Neural cell (in vitro differentiated cells): ENCODE measurements at regions not wholly inside any gene's neighbourhood (a gene's known extent, or its start where the extent isn't known, plus 50 kb on each side); places are given as distances from the start of the nearest gene placed in this dataset.

ENCODE experiments used
- H2AFZ ChIP-seq: fragments of 200-600, 300-800 bp; sonication (generic), shearing (Covaris generic); 2 replicates; pipeline ENCODE4 v1.6.0; 2014; ENCODE audit warnings: low read depth, mild to moderate bottlenecking, antibody characterized with exemption, low read length, moderate library complexity
- H3F3A ChIP-seq: fragments of 200-600 bp; shearing (Covaris generic); 2 replicates; pipeline ENCODE4 v1.6.1; 2016; ENCODE audit warnings: mild to moderate bottlenecking, moderate library complexity, mixed read lengths, antibody characterized with exemption, low read length; ENCODE audit not compliant: insufficient read depth, poor library complexity, severe bottlenecking
- H3K27ac ChIP-seq: fragments of 200-600, 300-800 bp; sonication (generic), shearing (Covaris generic); 2 replicates; pipeline ENCODE4 v1.5.1; 2014; ENCODE audit warnings: mild to moderate bottlenecking, low read length, moderate library complexity
- H3K27me3 ChIP-seq: fragments of 300-800, 200-600 bp; sonication (generic), shearing (Covaris generic); 2 replicates; pipeline ENCODE4 v1.6.0; 2014; ENCODE audit warnings: mild to moderate bottlenecking, low read depth, low read length, moderate library complexity; ENCODE audit not compliant: insufficient read depth
- H3K36me3 ChIP-seq: fragments of 300-800, 200-600 bp; sonication (generic), shearing (Covaris generic); 2 replicates; pipeline ENCODE4 v1.5.1; 2014; ENCODE audit warnings: mild to moderate bottlenecking, antibody characterized with exemption, low read length, moderate library complexity; ENCODE audit not compliant: insufficient read depth
- H3K4me2 ChIP-seq: fragments of 300-800, 200-600 bp; sonication (generic), shearing (Covaris generic); 2 replicates; pipeline ENCODE4 v1.6.0; 2014; ENCODE audit warnings: mild to moderate bottlenecking, low read length
- H3K4me3 ChIP-seq: fragments of 300-800, 200-600 bp; sonication (generic), shearing (Covaris generic); 2 replicates; pipeline ENCODE4 v1.5.1; 2014; ENCODE audit warnings: mild to moderate bottlenecking, low read length, moderate library complexity
- H3K79me2 ChIP-seq: fragments of 200-600 bp; shearing (Covaris generic); replicated peaks from 2 replicates; pipeline ENCODE4 v1.6.0; 2014; ENCODE audit warnings: mild to moderate bottlenecking, low read length, moderate library complexity; ENCODE audit not compliant: insufficient read depth
- H3K9ac ChIP-seq: fragments of 300-800, 200-600 bp; sonication (generic), shearing (Covaris generic); 2 replicates; pipeline ENCODE4 v1.6.1; 2016; ENCODE audit warnings: mild to moderate bottlenecking, low read length, mixed read lengths
- H3K9me2 ChIP-seq: fragments of 200-600 bp; shearing (Covaris generic); 2 replicates; pipeline ENCODE4 v1.6.1; 2016; ENCODE audit warnings: mild to moderate bottlenecking, low read length, mixed read lengths; ENCODE audit not compliant: insufficient read depth
- H3K9me3 ChIP-seq: fragments of 200-600, 300-800 bp; sonication (generic), shearing (Covaris generic); 2 replicates; pipeline ENCODE4 v1.6.1; 2016; ENCODE audit warnings: mild to moderate bottlenecking, mixed run types, low read length, moderate library complexity, mixed read lengths
- H4K20me1 ChIP-seq: fragments of 200-600 bp; shearing (Covaris generic); 2 replicates; pipeline ENCODE4 v1.6.1; 2016; ENCODE audit warnings: mild to moderate bottlenecking, mixed run types; ENCODE audit not compliant: insufficient read depth
- CTCF ChIP-seq: fragments of 450-650 bp; IDR thresholded peaks from 2 replicates; pipeline ENCODE4 v1.5.1; 2014; ENCODE audit warnings: antibody characterized with exemption, mild to moderate bottlenecking, moderate library complexity; ENCODE audit not compliant: poor library complexity, severe bottlenecking
- EP300 ChIP-seq: fragments of 450-650 bp; conservative IDR thresholded peaks from 2 replicates; pipeline ENCODE4 v1.6.1; 2014; ENCODE audit warnings: antibody characterized with exemption, mild to moderate bottlenecking, moderate library complexity; ENCODE audit not compliant: poor library complexity, severe bottlenecking
- EZH2 ChIP-seq: fragments of 200-600, 300-800 bp; shearing (Covaris generic), sonication (generic); IDR thresholded peaks from 2 replicates; pipeline ENCODE4 v1.6.1; 2014; ENCODE audit warnings: antibody characterized with exemption, low read length, borderline replicate concordance, mild to moderate bottlenecking; ENCODE audit not compliant: insufficient read depth, poor library complexity, severe bottlenecking
- MXI1 ChIP-seq: fragments of 450-650 bp; conservative IDR thresholded peaks from 2 replicates; pipeline ENCODE4 v1.6.1; 2014; ENCODE audit warnings: antibody characterized with exemption, mild to moderate bottlenecking; ENCODE audit not compliant: poor library complexity, severe bottlenecking
- POLR2AphosphoS5 ChIP-seq: IDR thresholded peaks from 2 replicates; pipeline ENCODE4 v1.6.1; 2012
- RAD21 ChIP-seq: fragments of 450-650 bp; conservative IDR thresholded peaks from 2 replicates; pipeline ENCODE4 v1.6.1; 2014; ENCODE audit warnings: antibody characterized with exemption, mild to moderate bottlenecking, moderate library complexity
- REST ChIP-seq: IDR thresholded peaks from 2 replicates; pipeline ENCODE4 v1.6.1; 2012; ENCODE audit warnings: borderline replicate concordance
- SMC3 ChIP-seq: fragments of 450-650 bp; conservative IDR thresholded peaks from 2 replicates; pipeline ENCODE4 v1.6.1; 2014; ENCODE audit warnings: antibody characterized with exemption, mild to moderate bottlenecking, moderate library complexity; ENCODE audit not compliant: poor library complexity
- TAF1 ChIP-seq: IDR thresholded peaks from 2 replicates; pipeline ENCODE4 v1.6.1; 2012; ENCODE audit warnings: low read depth

DNA sequence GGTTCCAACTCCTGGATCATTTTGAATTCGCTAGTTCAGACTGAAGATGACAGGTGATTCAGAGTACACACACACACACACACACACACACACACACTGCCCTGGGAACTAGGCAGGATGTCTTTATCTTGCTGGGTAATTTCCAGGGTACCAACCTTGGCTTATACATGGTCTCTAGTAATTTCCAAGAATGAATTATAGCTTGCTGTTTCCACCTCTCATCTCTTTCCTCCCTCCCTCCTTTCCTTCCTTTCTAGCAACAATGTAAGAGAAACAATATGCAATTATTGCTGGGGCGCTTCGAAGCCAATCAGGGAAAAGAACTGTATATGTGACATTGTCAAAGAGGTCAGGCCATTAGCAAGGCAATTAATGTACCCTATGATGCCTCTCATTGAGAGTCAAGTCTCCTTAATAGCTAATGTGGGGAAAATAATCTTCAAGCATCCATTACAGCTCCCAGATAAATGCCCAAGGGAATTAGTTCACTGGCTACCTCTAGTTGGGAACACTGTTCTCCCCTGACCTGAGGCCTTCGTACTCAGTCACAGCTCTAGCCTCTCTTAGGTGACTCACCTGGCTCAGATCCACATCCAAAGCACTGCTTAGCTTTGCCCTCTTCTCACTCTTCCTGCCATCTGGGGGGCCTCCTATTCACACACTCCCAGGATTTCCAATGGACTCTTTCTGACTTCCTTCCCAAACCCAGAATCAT, 311.5 kb downstream of the PPP1R2C start:
- TF ChIP-seq EP300 (no peak), SMC3 (no peak), RAD21 (no peak), MXI1 (no peak), POLR2AphosphoS5 (no peak), REST (no peak), TAF1 (no peak), CTCF (no peak), EZH2 (no peak)
- H3K27me3 ChIP-seq: no peaks in the 10 kb centered on the region

GRCh38 chrX:42465821-42466220, 312.1 kb downstream of the PPP1R2C start:
- no peaks in the 10 kb centered on the region for H4K20me1 ChIP-seq
- no peak overlapping the region for H3K4me2 ChIP-seq
- no peaks in the 10 kb centered on the region for H3K36me3 ChIP-seq
- H2AFZ ChIP-seq: no peak overlapping the region
- H3F3A ChIP-seq: no peaks in the 10 kb centered on the region
- no peak overlapping the region for H3K27ac ChIP-seq
- H3K27me3 ChIP-seq: no peaks in the 10 kb centered on the region
- no peaks in the 10 kb centered on the region for H3K9me2 ChIP-seq
- H3K79me2 ChIP-seq: no peaks in the 10 kb centered on the region
- H3K9me3 ChIP-seq: no peaks in the 10 kb centered on the region
- TF ChIP-seq CTCF: no peak
- no peak for TF ChIP-seq EZH2
- TF ChIP-seq EP300: no peak
- no peak for TF ChIP-seq REST
- TF ChIP-seq TAF1: no peak
- H3K9ac ChIP-seq: no peak overlapping the region
- no peak overlapping the region for H3K4me3 ChIP-seq

More for the DNA sequence above, 311.5 kb downstream of the PPP1R2C start:
- Histone ChIP-seq H3K9me3 (no peaks in the 10 kb centered on the region), H3K9ac (no peak overlapping the region), H3K4me2 (no peak overlapping the region), H2AFZ (no peak overlapping the region), H4K20me1 (no peaks in the 10 kb centered on the region), H3K36me3 (no peaks in the 10 kb centered on the region), H3K9me2 (no peaks in the 10 kb centered on the region), H3F3A (no peaks in the 10 kb centered on the region), H3K4me3 (no peak overlapping the region), H3K79me2 (no peaks in the 10 kb centered on the region), H3K27ac (no peak overlapping the region)
